ENCODE measurements at regions not wholly inside any gene's neighbourhood (a gene's known extent, or its start where the extent isn't known, plus 50 kb on each side); places are given as distances from the start of the nearest gene placed in this dataset.

DNA sequence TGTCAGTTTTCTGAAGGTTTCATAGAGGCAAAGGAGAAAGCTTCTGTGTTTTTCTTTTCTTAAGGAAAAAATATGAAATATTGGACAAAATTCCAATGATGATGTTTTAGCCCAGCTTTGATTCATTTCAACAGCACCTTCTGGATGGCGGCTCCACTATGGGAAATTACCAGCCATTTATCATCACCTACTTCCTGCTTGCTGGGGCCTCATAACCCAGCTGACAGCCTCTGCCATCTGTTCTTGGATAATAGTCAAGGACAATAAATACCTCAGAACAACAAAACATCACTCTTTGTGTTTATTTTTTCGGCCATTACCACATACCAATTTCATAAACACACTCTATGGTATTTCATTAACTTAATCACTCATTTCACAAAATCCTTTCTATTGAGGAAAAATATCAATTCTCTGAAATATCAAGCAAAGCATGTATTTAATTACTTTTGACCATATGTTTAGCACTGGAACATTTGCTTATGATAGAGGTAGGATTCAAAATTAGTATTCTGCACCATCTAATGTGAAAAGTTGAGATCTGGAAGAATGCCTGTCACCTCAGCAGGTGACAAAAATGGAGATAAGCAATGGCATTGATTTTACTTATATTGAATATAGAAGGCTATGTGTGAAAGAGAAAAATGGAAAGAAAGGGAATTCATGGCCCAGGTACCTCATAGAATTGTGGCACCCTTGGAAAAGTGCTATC, 629.7 kb downstream of the LIG4 start:
- ChIA-PET POLR2A (no interaction called here), CTCF (no interaction called here)
- no peaks in the 10 kb centered on the region for H3K27me3 Mint-ChIP-seq (ENCODE audit: insufficient read depth, unreplicated experiment)
- no TSS peak for BruUV-seq (replicated peaks)
- no peak for DNase-seq (ENCODE audit: unreplicated experiment)
- no peak overlapping the region for H3K27ac Mint-ChIP-seq (ENCODE audit: low read depth, unreplicated experiment)
- no peak overlapping the region for H3K4me3 Mint-ChIP-seq (ENCODE audit: unreplicated experiment)
- H3K4me1 Mint-ChIP-seq (ENCODE audit: insufficient read depth, unreplicated experiment), result no peaks in the 10 kb centered on the region
- TF ChIP-seq, protein P1, sequence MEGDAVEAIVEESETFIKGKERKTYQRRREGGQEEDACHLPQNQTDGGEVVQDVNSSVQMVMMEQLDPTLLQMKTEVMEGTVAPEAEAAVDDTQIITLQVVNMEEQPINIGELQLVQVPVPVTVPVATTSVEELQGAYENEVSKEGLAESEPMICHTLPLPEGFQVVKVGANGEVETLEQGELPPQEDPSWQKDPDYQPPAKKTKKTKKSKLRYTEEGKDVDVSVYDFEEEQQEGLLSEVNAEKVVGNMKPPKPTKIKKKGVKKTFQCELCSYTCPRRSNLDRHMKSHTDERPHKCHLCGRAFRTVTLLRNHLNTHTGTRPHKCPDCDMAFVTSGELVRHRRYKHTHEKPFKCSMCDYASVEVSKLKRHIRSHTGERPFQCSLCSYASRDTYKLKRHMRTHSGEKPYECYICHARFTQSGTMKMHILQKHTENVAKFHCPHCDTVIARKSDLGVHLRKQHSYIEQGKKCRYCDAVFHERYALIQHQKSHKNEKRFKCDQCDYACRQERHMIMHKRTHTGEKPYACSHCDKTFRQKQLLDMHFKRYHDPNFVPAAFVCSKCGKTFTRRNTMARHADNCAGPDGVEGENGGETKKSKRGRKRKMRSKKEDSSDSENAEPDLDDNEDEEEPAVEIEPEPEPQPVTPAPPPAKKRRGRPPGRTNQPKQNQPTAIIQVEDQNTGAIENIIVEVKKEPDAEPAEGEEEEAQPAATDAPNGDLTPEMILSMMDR (IDR thresholded peaks at IDR 0.05; ENCODE audit: unreplicated experiment), result no peak
- peaks cover 5% of the 10 kb centered on the region for H3K9me3 Mint-ChIP-seq (ENCODE audit: unreplicated experiment)
- H3K36me3 Mint-ChIP-seq (ENCODE audit: insufficient read depth, unreplicated experiment), result no peaks in the 10 kb centered on the region
- intact Hi-C loops (cut with micrococcal nuclease), result no loop called here

GRCh38 chr13:107582171-107582570, 633.2 kb downstream of the LIG4 start:
- Mint-ChIP-seq H3K4me1 (ENCODE audit: insufficient read depth, unreplicated experiment) (no peaks in the 10 kb centered on the region), H3K9me3 (ENCODE audit: unreplicated experiment) (peaks cover 19% of the 10 kb centered on the region), H3K27ac (ENCODE audit: low read depth, unreplicated experiment) (no peak overlapping the region), H3K4me3 (ENCODE audit: unreplicated experiment) (no peak overlapping the region), H3K27me3 (ENCODE audit: insufficient read depth, unreplicated experiment) (no peaks in the 10 kb centered on the region), H3K36me3 (ENCODE audit: insufficient read depth, unreplicated experiment) (no peaks in the 10 kb centered on the region)
- BruUV-seq (replicated peaks), result no TSS peak
- ChIA-PET POLR2A (no interaction called here), CTCF (no interaction called here)
- DNase-seq (ENCODE audit: unreplicated experiment), result no peak
- intact Hi-C loops (cut with micrococcal nuclease), result no loop called here
- TF ChIP-seq, protein P1 (IDR thresholded peaks at IDR 0.05; ENCODE audit: unreplicated experiment), result no peak

DNA sequence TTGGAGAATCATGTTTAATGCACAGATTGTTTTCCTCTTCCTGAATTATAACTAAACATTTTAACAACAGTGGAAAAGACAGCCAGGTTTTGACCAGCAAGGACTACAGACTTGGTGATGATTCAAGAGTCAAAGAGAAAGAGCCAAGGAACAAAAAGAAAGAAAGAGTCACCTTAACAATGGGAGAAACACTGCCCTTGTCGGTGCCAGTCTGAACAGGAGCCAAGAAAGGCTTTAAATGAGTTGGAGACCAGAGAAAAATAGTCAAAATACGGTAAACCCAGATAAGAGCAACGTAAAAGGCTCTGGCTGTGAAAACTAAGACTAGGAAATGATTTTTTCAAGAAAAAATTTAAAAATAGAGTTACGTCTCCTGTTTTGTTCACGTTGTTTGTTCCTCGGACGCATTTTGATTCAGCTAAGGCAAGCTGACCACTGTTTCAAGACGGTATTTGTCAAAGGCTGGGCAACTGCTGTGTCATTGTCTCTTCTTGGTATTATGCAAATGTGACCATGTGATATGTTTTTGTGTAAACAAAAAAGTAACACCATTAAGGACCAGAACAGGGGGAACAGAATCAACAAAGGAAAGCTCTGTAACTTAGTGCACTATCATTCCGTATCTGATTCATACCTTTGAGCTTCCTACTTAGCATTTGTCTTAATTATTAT, 634.5 kb downstream of the LIG4 start:
- no peak overlapping the region for H3K27ac Mint-ChIP-seq (ENCODE audit: low read depth, unreplicated experiment)
- intact Hi-C loops (cut with micrococcal nuclease), result no loop called here
- H3K9me3 Mint-ChIP-seq (ENCODE audit: unreplicated experiment), result peaks cover 27% of the 10 kb centered on the region
- H3K36me3 Mint-ChIP-seq (ENCODE audit: insufficient read depth, unreplicated experiment), result no peaks in the 10 kb centered on the region
- DNase-seq (ENCODE audit: unreplicated experiment), result no peak
- H3K27me3 Mint-ChIP-seq (ENCODE audit: insufficient read depth, unreplicated experiment), result no peaks in the 10 kb centered on the region
- CTCF ChIA-PET, result interaction anchor here (0.6 kb wide), 1 partner anchor 105 kb away, joined by 4 read pairs; no protein-coding TSS in a partner anchor
- POLR2A ChIA-PET, result no interaction called here
- TF ChIP-seq, protein P1 (IDR thresholded peaks at IDR 0.05; ENCODE audit: unreplicated experiment), result no peak
- BruUV-seq (replicated peaks), result no TSS peak
- H3K4me3 Mint-ChIP-seq (ENCODE audit: unreplicated experiment), result no peak overlapping the region
- no peaks in the 10 kb centered on the region for H3K4me1 Mint-ChIP-seq (ENCODE audit: insufficient read depth, unreplicated experiment)

- no peaks in the 10 kb centered on the region for H3K36me3 Mint-ChIP-seq (ENCODE audit: insufficient read depth, unreplicated experiment)
- H3K4me3 Mint-ChIP-seq (ENCODE audit: unreplicated experiment), result no peak overlapping the region
- H3K9me3 Mint-ChIP-seq (ENCODE audit: unreplicated experiment), result peaks cover 61% of the 10 kb centered on the region
- POLR2A ChIA-PET, result interaction anchor here (0.6 kb wide), 1 partner anchor 25 kb away, joined by 3 read pairs; no protein-coding TSS in a partner anchor
- no peaks in the 10 kb centered on the region for H3K27me3 Mint-ChIP-seq (ENCODE audit: insufficient read depth, unreplicated experiment)
- no peaks in the 10 kb centered on the region for H3K4me1 Mint-ChIP-seq (ENCODE audit: insufficient read depth, unreplicated experiment)
- H3K27ac Mint-ChIP-seq (ENCODE audit: low read depth, unreplicated experiment), result no peak overlapping the region
- no peak for DNase-seq (ENCODE audit: unreplicated experiment)
- intact Hi-C loops (cut with micrococcal nuclease), result no loop called here
- no TSS peak for BruUV-seq (replicated peaks)
- TF ChIP-seq, protein P1 (IDR thresholded peaks at IDR 0.05; ENCODE audit: unreplicated experiment), result no peak
- CTCF ChIA-PET, result no interaction called here
Measured at GRCh38 chr13:107576430-107576829, 638.9 kb downstream of the LIG4 start.

Measured in MCF 10A (cell line).